Muscle of leg (tissue), 3 donors: ENCODE measurements at regions not wholly inside any gene's neighbourhood (a gene's known extent, or its start where the extent isn't known, plus 50 kb on each side); places are given as distances from the start of the nearest gene placed in this dataset.

Source experiments
- DNase-seq: peaks from one replicate; pipeline ENCODE4 v3.0.0; 2013
- H3K27ac ChIP-seq: one replicate; pipeline ENCODE4 v1.5.1; 2013; ENCODE audit warnings: mild to moderate bottlenecking, low read length, control low read depth
- H3K27me3 ChIP-seq: one replicate; pipeline ENCODE4 v1.6.1; 2013; ENCODE audit warnings: low read length; ENCODE audit not compliant: control insufficient read depth, insufficient read depth
- H3K36me3 ChIP-seq: one replicate; pipeline ENCODE4 v1.6.1; 2013; ENCODE audit warnings: low read length; ENCODE audit not compliant: control insufficient read depth, insufficient read depth
- H3K4me1 ChIP-seq: one replicate; pipeline ENCODE4 v1.6.1; 2013; ENCODE audit warnings: low read length; ENCODE audit not compliant: control insufficient read depth, insufficient read depth
- H3K4me3 ChIP-seq: one replicate; pipeline ENCODE4 v1.5.1; 2013; ENCODE audit warnings: low read length, control low read depth
- H3K9me3 ChIP-seq: replicated peaks from 2 replicates; pipeline ENCODE4 v1.6.1; 2013; ENCODE audit warnings: low read depth, low read length; ENCODE audit not compliant: control insufficient read depth
- WGBS: methylation state at CpG from one replicate; pipeline ENCODE4 v1.1.5; 2013; ENCODE audit warnings: missing lambda C conversion rate; ENCODE audit not compliant: insufficient coverage; 5-methylcytosine and 5-hydroxymethylcytosine counted together

DNA sequence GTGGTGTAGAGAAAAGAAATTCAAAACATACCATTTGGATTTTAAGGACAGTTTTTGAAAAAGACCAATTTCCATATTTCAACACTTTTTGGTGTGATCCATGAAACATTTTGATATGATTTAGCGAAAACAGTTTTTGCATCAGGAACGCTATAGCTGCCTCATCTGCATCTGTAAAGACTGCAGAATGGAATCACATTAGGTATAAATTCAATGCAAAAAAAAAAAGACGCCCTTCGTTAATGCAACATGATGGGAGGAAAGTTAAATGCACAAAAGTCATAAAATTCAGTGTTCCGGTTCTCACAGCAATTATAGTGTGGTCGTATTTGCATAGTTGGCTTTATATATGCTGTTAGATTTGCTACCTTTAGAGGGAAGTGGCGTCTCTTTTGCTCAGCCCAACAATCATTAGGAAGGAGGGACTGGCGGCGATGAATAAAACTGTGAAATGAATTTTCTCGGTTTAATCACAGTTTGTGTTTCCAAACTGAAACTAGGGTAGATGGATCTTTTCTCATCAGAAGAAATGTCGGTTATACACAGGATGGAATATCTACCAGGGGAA is 215.7 kb downstream of the TEX29 start:
- Histone ChIP-seq H3K36me3 (no peaks in the 10 kb centered on the region), H3K4me3 (no peak overlapping the region), H3K27ac (no peak overlapping the region), H3K27me3 (peaks cover 79% of the 10 kb centered on the region), H3K4me1 (no peaks in the 10 kb centered on the region), H3K9me3 (no peaks in the 10 kb centered on the region)
- no peak for DNase-seq
- 100% methylated on average over 1 of the region's 11 CpGs for WGBS

DNA sequence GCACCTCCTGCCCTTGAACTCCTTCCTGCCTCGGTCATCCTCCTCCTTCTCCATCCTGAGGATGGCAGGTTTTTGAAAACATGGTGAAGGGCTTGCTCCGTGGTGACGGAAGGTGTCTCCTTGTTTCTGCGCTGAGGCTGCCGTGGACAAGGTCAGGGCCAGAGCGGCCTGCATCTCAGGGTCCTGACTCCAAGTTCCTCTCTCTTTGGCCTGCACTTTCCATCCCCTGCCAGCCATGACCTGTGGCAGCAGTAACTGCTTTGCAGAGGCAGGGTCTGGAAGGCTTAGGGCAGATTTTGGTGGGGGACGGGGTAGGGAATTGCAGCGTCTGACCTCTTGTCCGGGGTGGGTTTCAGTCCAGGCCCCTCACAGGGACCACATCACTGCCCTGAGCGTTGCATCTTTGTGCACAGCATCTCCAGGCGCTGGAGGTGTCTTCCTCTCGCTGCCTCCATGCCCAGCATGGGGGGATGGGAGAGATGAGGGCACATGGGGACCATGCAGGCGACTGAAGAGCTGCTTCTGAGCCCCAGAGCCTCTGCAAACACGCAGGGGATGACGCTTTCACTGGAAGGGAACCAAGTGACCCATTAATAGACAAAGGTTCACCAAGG is 216.8 kb downstream of the TEX29 start:
- DNase-seq: no peak
- no peaks in the 10 kb centered on the region for H3K36me3 ChIP-seq
- peaks cover 81% of the 10 kb centered on the region for H3K27me3 ChIP-seq
- no peak overlapping the region for H3K27ac ChIP-seq
- no peaks in the 10 kb centered on the region for H3K4me1 ChIP-seq
- WGBS: 79% methylated on average over 11 of the region's 15 CpGs
- H3K9me3 ChIP-seq: no peaks in the 10 kb centered on the region
- H3K4me3 ChIP-seq: no peak overlapping the region

DNA sequence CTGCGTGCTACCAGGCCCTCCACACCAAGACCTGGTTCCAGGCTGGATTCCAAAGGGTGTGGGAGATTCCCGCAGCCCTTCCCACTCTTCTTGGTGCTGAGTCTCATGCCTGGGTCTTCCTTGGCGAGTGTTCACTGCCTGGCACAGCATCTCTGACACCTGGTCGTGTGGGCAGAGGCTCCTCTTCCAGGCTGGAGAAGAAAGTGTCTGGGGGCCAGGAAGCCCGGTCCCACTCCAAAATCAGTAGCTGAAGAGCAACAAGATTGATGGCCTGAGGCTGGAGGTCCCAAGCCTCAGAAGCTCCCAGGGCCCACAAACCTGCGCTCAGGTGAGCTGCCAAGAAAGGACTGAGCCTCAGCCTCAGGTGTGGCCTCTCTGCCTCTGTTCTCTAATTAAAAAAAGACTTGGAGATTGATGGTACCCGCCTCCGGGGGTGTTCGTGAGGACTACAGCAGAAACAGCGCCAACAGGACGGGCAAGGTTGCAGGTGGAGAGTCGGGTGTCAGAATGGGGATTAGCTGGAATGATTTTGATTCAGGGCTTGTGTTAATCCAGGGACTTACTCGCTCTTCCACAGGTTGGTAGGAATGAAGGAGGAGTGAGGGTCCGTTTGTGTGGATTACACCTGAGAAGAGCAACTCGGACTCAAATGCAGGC is 217.5 kb downstream of the TEX29 start:
- H3K9me3 ChIP-seq: no peaks in the 10 kb centered on the region
- H3K36me3 ChIP-seq: no peaks in the 10 kb centered on the region
- H3K4me1 ChIP-seq: no peaks in the 10 kb centered on the region
- H3K27me3 ChIP-seq: peaks cover 78% of the 10 kb centered on the region
- WGBS: 73% methylated on average over 11 of the region's 15 CpGs
- H3K27ac ChIP-seq: no peak overlapping the region
- H3K4me3 ChIP-seq: no peak overlapping the region
- DNase-seq: no peak

DNA sequence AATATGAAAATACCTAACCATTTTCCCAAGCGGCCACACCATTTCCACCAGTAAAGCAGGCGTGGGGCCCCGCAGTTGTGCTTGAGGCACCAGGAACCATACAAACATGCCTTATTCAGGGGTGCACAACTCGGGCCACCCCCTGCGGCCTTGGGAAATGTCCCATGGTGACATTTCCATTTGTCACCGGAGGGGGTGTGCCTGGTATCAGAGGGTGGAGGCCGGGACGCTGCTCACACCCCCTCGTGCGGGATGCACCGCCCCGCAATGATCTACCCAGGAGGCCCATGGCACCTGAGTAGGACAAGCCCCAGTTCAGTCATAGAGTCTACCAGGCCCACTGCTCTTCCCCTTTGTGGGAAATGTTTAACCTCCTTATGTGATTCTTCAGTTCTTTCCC is 218.8 kb downstream of the TEX29 start:
- Histone ChIP-seq H3K36me3 (no peaks in the 10 kb centered on the region), H3K27me3 (peaks cover 70% of the 10 kb centered on the region), H3K9me3 (no peaks in the 10 kb centered on the region), H3K27ac (no peak overlapping the region), H3K4me1 (no peaks in the 10 kb centered on the region), H3K4me3 (no peak overlapping the region)
- 90% methylated on average over 7 of the region's 12 CpGs for WGBS
- DNase-seq: no peak

DNA sequence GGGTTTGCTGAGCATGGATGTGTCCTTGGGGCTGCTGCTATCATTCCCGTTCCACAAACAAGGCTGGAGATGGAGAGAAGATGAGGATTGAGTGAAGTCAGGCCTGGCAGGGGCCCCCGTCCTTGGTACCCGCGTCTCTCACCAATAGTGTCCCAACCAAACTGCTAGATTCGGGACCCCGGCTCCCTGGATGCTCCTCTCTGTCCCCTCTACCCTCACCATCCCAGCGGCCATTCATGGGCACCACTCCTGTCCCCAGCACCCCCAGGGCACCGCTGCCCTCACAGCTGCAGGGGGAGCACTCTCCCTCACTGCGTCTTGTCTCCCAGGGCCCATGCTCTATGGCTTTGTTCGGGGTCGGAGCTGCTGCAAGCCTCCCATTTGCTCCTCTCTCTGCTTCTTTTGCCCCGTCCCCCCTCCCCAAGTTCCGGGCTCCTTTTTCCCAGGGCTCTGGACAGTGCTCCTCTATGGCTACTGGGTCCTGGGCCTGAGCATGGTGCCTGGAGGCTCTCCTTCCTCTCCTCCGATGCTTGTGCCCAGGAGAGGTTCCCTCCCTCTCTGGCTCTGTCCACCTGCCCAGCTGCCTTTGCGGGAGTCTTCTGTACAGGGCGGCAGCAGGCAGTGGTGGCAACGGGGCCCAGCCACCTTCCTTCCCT is 219.5 kb downstream of the TEX29 start:
- H3K36me3 ChIP-seq: no peaks in the 10 kb centered on the region
- 77% methylated on average over 13 of the region's 17 CpGs for WGBS
- no peak overlapping the region for H3K4me3 ChIP-seq
- peaks cover 63% of the 10 kb centered on the region for H3K27me3 ChIP-seq
- no peaks in the 10 kb centered on the region for H3K9me3 ChIP-seq
- no peak for DNase-seq
- no peak overlapping the region for H3K27ac ChIP-seq
- H3K4me1 ChIP-seq: no peaks in the 10 kb centered on the region

DNA sequence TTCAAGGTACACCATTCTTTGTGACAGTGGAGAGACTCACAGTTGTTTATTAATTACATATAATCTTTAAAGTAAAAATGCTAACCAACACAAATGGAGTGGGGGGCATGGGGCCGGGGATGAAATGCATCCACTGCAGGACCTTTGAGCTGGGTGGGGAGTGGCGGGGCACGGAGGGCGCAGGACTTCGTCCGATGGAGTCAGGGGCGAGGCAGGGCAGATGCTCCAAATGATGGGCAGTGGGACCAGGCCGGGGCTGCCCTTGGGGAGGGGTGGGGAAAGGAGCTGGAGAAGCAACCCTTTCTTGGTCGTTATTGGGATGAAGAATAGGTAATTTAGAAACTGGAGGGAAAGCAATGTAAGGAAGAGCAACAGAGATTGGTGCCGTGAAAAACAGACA is 220.0 kb downstream of the TEX29 start:
- no peak for DNase-seq
- Histone ChIP-seq H3K27me3 (peaks cover 58% of the 10 kb centered on the region), H3K36me3 (no peaks in the 10 kb centered on the region), H3K27ac (no peak overlapping the region), H3K4me3 (no peak overlapping the region), H3K4me1 (no peaks in the 10 kb centered on the region), H3K9me3 (no peaks in the 10 kb centered on the region)
- WGBS: 83% methylated on average over 2 of the region's 10 CpGs

DNA sequence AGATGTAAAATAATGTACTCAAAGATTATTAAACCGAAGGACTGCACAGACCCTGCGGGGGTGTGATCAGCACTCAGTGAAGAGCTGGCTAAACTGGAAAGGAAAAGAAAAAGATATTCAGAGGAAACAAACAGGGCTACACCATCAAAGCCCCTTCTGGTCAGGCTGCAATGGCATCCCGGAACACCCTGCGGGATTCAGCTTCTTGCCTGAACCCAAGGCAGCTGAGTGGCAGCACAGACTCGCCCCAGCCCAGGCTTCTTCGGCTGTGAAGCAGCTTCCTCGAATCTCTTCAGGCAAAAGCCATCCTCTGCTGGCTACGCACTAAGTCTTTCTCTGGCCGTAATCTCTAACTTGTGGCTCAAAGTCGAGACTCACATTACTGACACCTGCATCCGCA is 220.9 kb downstream of the TEX29 start:
- Histone ChIP-seq H3K27ac (no peak overlapping the region), H3K4me3 (no peak overlapping the region), H3K36me3 (no peaks in the 10 kb centered on the region), H3K9me3 (no peaks in the 10 kb centered on the region), H3K27me3 (peaks cover 50% of the 10 kb centered on the region), H3K4me1 (no peaks in the 10 kb centered on the region)
- WGBS: 40% methylated on average over 9 of the region's 11 CpGs
- DNase-seq: no peak

DNA sequence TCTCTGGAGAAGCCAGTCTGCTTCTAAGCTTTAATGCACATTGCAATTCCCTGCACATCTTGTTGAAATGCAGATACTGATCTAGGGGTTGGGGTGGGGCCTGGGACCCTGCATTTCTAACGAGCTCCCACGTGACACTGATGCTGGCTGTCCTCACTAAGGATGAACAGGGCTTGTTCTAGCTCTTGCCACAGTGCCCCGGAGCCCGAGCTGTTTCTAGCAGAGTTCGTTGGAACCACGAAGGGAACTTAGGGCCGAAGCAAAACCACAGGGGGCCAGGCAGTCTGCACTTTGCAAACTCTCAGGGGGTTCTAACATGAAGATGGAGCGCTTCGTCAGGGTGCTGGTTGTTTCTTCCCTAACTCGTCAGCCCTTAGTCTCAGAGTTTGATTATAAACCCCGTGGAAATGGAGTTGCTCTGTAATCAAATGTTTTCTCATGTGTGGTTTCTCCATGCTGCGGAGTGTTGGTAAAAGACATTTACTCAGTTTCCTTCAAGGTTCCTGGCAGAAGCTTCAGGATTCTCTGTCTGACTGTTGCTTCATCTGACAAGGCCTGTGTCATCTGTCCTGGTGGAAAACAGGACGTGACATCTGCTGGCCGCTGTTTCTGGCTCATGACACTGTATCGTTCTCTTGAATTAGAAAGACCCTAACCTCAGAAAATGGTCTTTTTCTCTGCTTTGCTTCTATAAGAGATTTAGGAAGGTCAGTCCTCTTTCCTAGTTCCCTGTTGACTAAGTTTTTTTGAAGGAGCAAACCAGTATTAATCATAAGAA is 221.5 kb downstream of the TEX29 start:
- Histone ChIP-seq H3K27me3 (peaks cover 44% of the 10 kb centered on the region), H3K9me3 (no peaks in the 10 kb centered on the region), H3K36me3 (no peaks in the 10 kb centered on the region), H3K4me1 (no peaks in the 10 kb centered on the region), H3K4me3 (no peak overlapping the region), H3K27ac (no peak overlapping the region)
- WGBS: 65% methylated on average over 13 of the region's 15 CpGs
- no peak for DNase-seq

DNA sequence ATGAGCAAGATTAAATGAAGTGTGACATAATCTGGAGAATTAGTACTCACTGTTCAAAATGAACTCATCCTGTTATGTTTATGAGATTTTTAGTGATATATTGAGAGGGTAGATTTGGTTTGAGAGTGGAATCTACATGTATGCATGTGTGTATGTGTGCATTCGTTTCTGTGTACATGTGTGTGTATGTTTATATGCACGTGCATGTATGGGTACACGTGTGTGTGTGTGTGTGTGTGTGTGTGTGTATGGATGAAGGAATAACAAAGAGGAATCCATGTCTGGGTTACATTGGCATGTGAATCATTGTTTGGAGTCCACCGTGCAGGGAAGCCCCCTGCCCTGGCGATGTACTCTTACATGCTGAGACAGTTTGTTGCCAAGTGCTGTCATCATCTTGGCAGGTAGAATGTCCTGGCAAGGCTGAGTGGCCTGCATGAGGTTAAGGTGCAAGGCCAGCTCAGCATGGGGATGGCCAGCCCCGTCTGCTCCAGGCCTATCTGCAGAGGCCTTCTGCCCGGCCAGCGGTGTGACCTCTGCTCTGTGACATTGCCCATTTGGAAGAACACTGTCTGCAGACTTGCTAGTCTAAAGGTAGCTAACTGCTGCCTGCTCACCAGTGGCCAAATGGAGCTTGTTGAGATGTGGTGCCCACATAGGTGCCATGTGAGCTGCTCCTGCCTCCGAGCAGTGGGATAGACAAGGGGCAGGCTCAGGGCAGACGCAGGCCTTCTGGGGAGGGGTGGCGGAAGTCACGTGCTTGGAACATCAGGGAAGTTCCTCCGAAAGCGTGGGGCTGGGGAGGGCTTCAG is 222.3 kb downstream of the TEX29 start:
- Histone ChIP-seq H3K36me3 (no peaks in the 10 kb centered on the region), H3K27me3 (peaks cover 36% of the 10 kb centered on the region)

More for the DNA sequence above, 222.3 kb downstream of the TEX29 start:
- DNase-seq: no peak
- H3K9me3 ChIP-seq: no peaks in the 10 kb centered on the region
- WGBS: 80% methylated on average over 13 of the region's 14 CpGs
- no peak overlapping the region for H3K4me3 ChIP-seq
- H3K27ac ChIP-seq: no peak overlapping the region
- no peaks in the 10 kb centered on the region for H3K4me1 ChIP-seq
